HG02763 (cell line): ENCODE measurements at regions not wholly inside any gene's neighbourhood (a gene's known extent, or its start where the extent isn't known, plus 50 kb on each side); places are given as distances from the start of the nearest gene placed in this dataset.

ENCODE experiments used
- ATAC-seq: cut with Tn5 transposase; IDR thresholded peaks from one replicate; pipeline ENCODE4 v1.9.1; 2021; ENCODE audit warnings: mild to moderate bottlenecking, moderate library complexity; ENCODE audit not compliant: unreplicated experiment

- ATAC-seq = no peak
These were observed 604.0 kb upstream of the SALL1 start for GRCh38 chr16:51755039-51755501.

- no peak for ATAC-seq
These were observed 602.5 kb upstream of the SALL1 start for GRCh38 chr16:51753467-51754127.

- ATAC-seq = no peak
These were observed 601.4 kb upstream of the SALL1 start for GRCh38 chr16:51752438-51752995.

- no peak for ATAC-seq
These were observed 596.3 kb upstream of the SALL1 start for GRCh38 chr16:51747329-51747728.

GRCh38 chr16:51734220-51734619 lies 583.1 kb upstream of the SALL1 start:
- no peak for ATAC-seq

GRCh38 chr16:51733181-51733580 lies 582.1 kb upstream of the SALL1 start:
- ATAC-seq = no peak

GRCh38 chr16:51731160-51731559 lies 580.1 kb upstream of the SALL1 start:
- no peak for ATAC-seq

- no peak for ATAC-seq
These were observed 572.1 kb upstream of the SALL1 start for GRCh38 chr16:51723036-51723724.

GRCh38 chr16:51722467-51722866 lies 571.4 kb upstream of the SALL1 start:
- no peak for ATAC-seq

GRCh38 chr16:51719376-51719775 lies 568.3 kb upstream of the SALL1 start:
- ATAC-seq = no peak

GRCh38 chr16:51716195-51716594 lies 565.1 kb upstream of the SALL1 start:
- ATAC-seq = no peak

- ATAC-seq = no peak
These were observed 562.4 kb upstream of the SALL1 start for GRCh38 chr16:51713502-51713901.

- no peak for ATAC-seq
These were observed 560.0 kb upstream of the SALL1 start for GRCh38 chr16:51710905-51711563.

GRCh38 chr16:51710186-51710585 lies 559.1 kb upstream of the SALL1 start:
- ATAC-seq = no peak

GRCh38 chr16:51708861-51709260 lies 557.8 kb upstream of the SALL1 start:
- ATAC-seq = no peak

- no peak for ATAC-seq
These were observed 556.6 kb upstream of the SALL1 start for GRCh38 chr16:51707666-51708065.

- ATAC-seq = no peak
These were observed 554.1 kb upstream of the SALL1 start for GRCh38 chr16:51705142-51705541.

GRCh38 chr16:51701025-51701424 lies 550.0 kb upstream of the SALL1 start:
- ATAC-seq = no peak

- no peak for ATAC-seq
These were observed 548.8 kb upstream of the SALL1 start for GRCh38 chr16:51699686-51700396.

GRCh38 chr16:51698647-51699046 lies 547.6 kb upstream of the SALL1 start:
- ATAC-seq = no peak

- ATAC-seq = no peak
These were observed 546.4 kb upstream of the SALL1 start for GRCh38 chr16:51697454-51697853.
